HepG2 (cell line): ENCODE measurements at regions not wholly inside any gene's neighbourhood (a gene's known extent, or its start where the extent isn't known, plus 50 kb on each side); places are given as distances from the start of the nearest gene placed in this dataset.

ENCODE experiments used
- ATAC-seq: fragments of 200-7000 bp; cut with Tn5 transposase; 3 replicates; pipeline ENCODE4 v1.9.1; 2020; ENCODE audit warnings: mild to moderate bottlenecking, moderate library complexity
- BruUV-seq: library from RNA; stranded (reverse); fragments of 400-500 nt; replicated peaks from 2 replicates; lab custom pipeline; 2021; lab: Mats Ljungman, UMichigan
- CTCF ChIA-PET: fragments of 300-600 bp; formaldehyde crosslinking; extraction: SDS; loops from one replicate; lab custom pipeline; 2021; ENCODE audit warnings: low total read pairs, inconsistent platforms, low intra/inter-chr PET ratio; lab: Yijun Ruan, JAX
- POLR2A ChIA-PET: fragments of 350-600 bp; sonication (Branson Sonifier 250); formaldehyde crosslinking; loops from one replicate; lab custom pipeline; 2020; ENCODE audit warnings: antibody characterized with exemption, inconsistent platforms; lab: Yijun Ruan, JAX
- DNase-seq: peaks from one replicate; pipeline ENCODE4 v3.0.0-alpha.2; 2015; ENCODE audit warnings: low spot score
- FAIRE-seq: peaks from 3 replicates; lab custom pipeline; 2011; peaks lifted over from hg19 to GRCh38; lab: Jason Lieb, UNC
- H2AFZ ChIP-seq: one replicate; pipeline ENCODE4 v1.6.1; 2011; ENCODE audit warnings: low read length, inconsistent platforms
- H3K27ac ChIP-seq: fragments of 300-600 bp; 3 replicates; pipeline ENCODE4 v1.8.0; 2011; ENCODE audit warnings: mixed run types, mild to moderate bottlenecking, mixed read lengths, low read length, inconsistent platforms; ENCODE audit not compliant: insufficient read depth; ENCODE audit errors: extremely low read length
- H3K27me3 ChIP-seq, 2 experiments: fragments of 200-600 bp in 1 of 2; 2 replicates in 1 of 2; 3 replicates in 1 of 2; pipeline versions ENCODE4 v1.6.0 to v1.8.0; 2011; ENCODE audit warnings: low read length in 2 of 2, mild to moderate bottlenecking in 2 of 2, moderate library complexity in 2 of 2, inconsistent platforms in 1 of 2; ENCODE audit not compliant: insufficient read depth in 2 of 2, control insufficient read depth in 1 of 2
- H3K36me3 ChIP-seq, 2 experiments: fragments of 200-600 bp in 1 of 2; replicated peaks in 1 of 2; 2 replicates in 1 of 2; 3 replicates in 1 of 2; pipeline versions ENCODE4 v1.5.1 to v1.8.0; 2011; ENCODE audit warnings: low read length in 2 of 2, inconsistent platforms in 1 of 2; ENCODE audit not compliant: insufficient read depth in 2 of 2, control insufficient read depth in 1 of 2
- H3K4me1 ChIP-seq: 2 replicates; pipeline ENCODE4 v1.5.1; 2012; ENCODE audit warnings: low read length, inconsistent platforms; ENCODE audit not compliant: insufficient read depth
- H3K4me2 ChIP-seq: 2 replicates; pipeline ENCODE4 v1.6.0; 2011; ENCODE audit warnings: low read depth, low read length, inconsistent platforms
- H3K4me3 ChIP-seq, 3 experiments: fragments of 200-600 bp in 1 of 3; sonication (generic), shearing (Covaris generic) in 1 of 3; replicated peaks in 1 of 3; 2 replicates each; pipeline ENCODE4 v1.5.1; 2011 to 2016; ENCODE audit warnings: low read length in 3 of 3, inconsistent platforms in 2 of 3, low read depth in 2 of 3, mild to moderate bottlenecking in 2 of 3, control low read depth in 1 of 3, mixed read lengths in 1 of 3; ENCODE audit not compliant: insufficient read depth in 1 of 3
- H3K79me2 ChIP-seq: one replicate; pipeline ENCODE4 v1.6.1; 2011; ENCODE audit warnings: low read length, inconsistent platforms; ENCODE audit not compliant: insufficient read depth
- H3K9ac ChIP-seq: 2 replicates; pipeline ENCODE4 v1.6.0; 2011; ENCODE audit warnings: mild to moderate bottlenecking, low read depth, low read length, inconsistent platforms; ENCODE audit not compliant: insufficient read depth
- H3K9me3 ChIP-seq: 2 replicates; pipeline ENCODE4 v1.5.1; 2012; ENCODE audit warnings: mild to moderate bottlenecking, low read length
- H4K20me1 ChIP-seq: 2 replicates; pipeline ENCODE4 v1.6.0; 2011; ENCODE audit warnings: inconsistent platforms, mild to moderate bottlenecking, low read length, moderate library complexity; ENCODE audit not compliant: insufficient read depth
- AKNA ChIP-seq: sonication (generic); formaldehyde crosslinking; IDR thresholded peaks from 2 replicates; pipeline ENCODE4 v1.4.0; 2020; ENCODE audit warnings: missing genetic modification reagents, borderline replicate concordance
- CENPT ChIP-seq: sonication (generic); formaldehyde crosslinking; IDR thresholded peaks from 2 replicates; pipeline ENCODE4 v1.8.0; 2022; ENCODE audit warnings: low read depth, mild to moderate bottlenecking, moderate library complexity, missing genetic modification reagents
- CREB1 ChIP-seq, 2 experiments: fragments of 450-650 bp in 1 of 2; IDR thresholded peaks; 2 replicates each; pipeline ENCODE4 v1.6.1; 2016 to 2017; ENCODE audit warnings: control low read depth in 1 of 2, mild to moderate bottlenecking in 1 of 2, missing compliant biosample characterization in 1 of 2, missing genetic modification characterization in 1 of 2
- ELK4 ChIP-seq: sonication (generic); formaldehyde crosslinking; IDR thresholded peaks from 2 replicates; pipeline ENCODE4 v1.9.0; 2021; ENCODE audit warnings: missing genetic modification reagents, borderline replicate concordance
- ISX ChIP-seq: sonication (generic); formaldehyde crosslinking; conservative IDR thresholded peaks from 2 replicates; pipeline ENCODE4 v1.5.0; 2020; ENCODE audit warnings: missing genetic modification reagents
- JUN ChIP-seq: sonication (generic); formaldehyde crosslinking; IDR thresholded peaks from 2 replicates; pipeline ENCODE4 v1.4.0; 2020; ENCODE audit warnings: mild to moderate bottlenecking, missing genetic modification reagents
- NONO ChIP-seq, 2 experiments: fragments of 450-650 bp in 1 of 2; sonication (generic) in 1 of 2; formaldehyde crosslinking in 1 of 2; IDR thresholded peaks in 1 of 2; conservative IDR thresholded peaks in 1 of 2; 2 replicates each; pipeline versions ENCODE4 v1.6.1 to v1.8.0; 2017 to 2022; ENCODE audit warnings: mild to moderate bottlenecking in 1 of 2, missing genetic modification reagents in 1 of 2, moderate library complexity in 1 of 2
- NPAS2 ChIP-seq: sonication (generic); formaldehyde crosslinking; IDR thresholded peaks from 2 replicates; pipeline ENCODE4 v1.8.0; 2022; ENCODE audit warnings: mild to moderate bottlenecking, missing genetic modification reagents, borderline replicate concordance
- SIX4 ChIP-seq: sonication (generic); formaldehyde crosslinking; IDR thresholded peaks from 2 replicates; pipeline ENCODE4 v1.4.0; 2020; ENCODE audit warnings: missing genetic modification reagents
- SMAD1 ChIP-seq: sonication (generic); formaldehyde crosslinking; IDR thresholded peaks from 2 replicates; pipeline ENCODE4 v1.4.0; 2020; ENCODE audit warnings: missing genetic modification reagents, low read depth, mild to moderate bottlenecking, borderline replicate concordance
- SMARCC2 ChIP-seq: fragments of 450-650 bp; IDR thresholded peaks from 2 replicates; pipeline ENCODE4 v1.6.1; 2017; ENCODE audit warnings: antibody characterized with exemption, mild to moderate bottlenecking
- ZBTB1 ChIP-seq: sonication (generic); formaldehyde crosslinking; IDR thresholded peaks from 2 replicates; pipeline ENCODE4 v1.4.0; 2020; ENCODE audit warnings: missing genetic modification reagents, borderline replicate concordance
- ZNF354B ChIP-seq: sonication (generic); formaldehyde crosslinking; IDR thresholded peaks from 2 replicates; pipeline ENCODE4 v1.8.0; 2022; ENCODE audit warnings: mild to moderate bottlenecking, missing genetic modification reagents
- ZNF44 ChIP-seq: sonication (generic); formaldehyde crosslinking; IDR thresholded peaks from 2 replicates; pipeline ENCODE4 v1.5.1; 2020; ENCODE audit warnings: mild to moderate bottlenecking, missing genetic modification reagents
- ZNF547 ChIP-seq: sonication (generic); formaldehyde crosslinking; IDR thresholded peaks from 2 replicates; pipeline ENCODE4 v1.5.1; 2020; ENCODE audit warnings: mild to moderate bottlenecking, missing genetic modification reagents
- WGBS: methylation state at CpG from one replicate; pipeline ENCODE4 v1.1.6; 2017; ENCODE audit warnings: low lambda C conversion rate; 5-methylcytosine and 5-hydroxymethylcytosine counted together
- in situ Hi-C: cut with HindIII; loops from 2 replicates; pipeline ENCODE4 v1.10.0; 2017; ENCODE audit warnings: low pct_unique_long_range_greater_than_20kb; ENCODE audit not compliant: extremely low pct_ligation_motif_present
- intact Hi-C: fragments of 100-400 bp; cut with micrococcal nuclease; formaldehyde crosslinking; loops from one replicate; pipeline ENCODE4 v1.10.0; 2022; ENCODE audit not compliant: unreplicated experiment

GRCh38 chr4:29013341-29013740 lies 1706.8 kb upstream of the PCDH7 start:
- H2AFZ ChIP-seq: no peak overlapping the region
- no peak overlapping the region for H3K27ac ChIP-seq
- no peaks in the 10 kb centered on the region for H3K27me3 ChIP-seq
- no peaks in the 10 kb centered on the region for H4K20me1 ChIP-seq
- FAIRE-seq (no peak), DNase-seq (no peak), ATAC-seq (no peak)
- no peak overlapping the region for H3K4me3 ChIP-seq
- no peaks in the 10 kb centered on the region for H3K36me3 ChIP-seq
- WGBS: 2% methylated on average over 2 of the region's 2 CpGs
- no TSS peak for BruUV-seq
- in situ Hi-C loops (no loop called here), intact Hi-C loops (no loop called here)
- H3K9me3 ChIP-seq: peaks cover 85% of the 10 kb centered on the region
- H3K79me2 ChIP-seq: no peaks in the 10 kb centered on the region
- H3K9ac ChIP-seq: no peak overlapping the region
- ChIA-PET POLR2A (no interaction called here), CTCF (no interaction called here)
- no peak overlapping the region for H3K4me2 ChIP-seq
- H3K4me1 ChIP-seq: no peaks in the 10 kb centered on the region
- no peak for TF ChIP-seq ZNF547 (CRISPR knock-in tag)
- TF ChIP-seq ZNF44: no peak
- TF ChIP-seq JUN (CRISPR knock-in tag): no peak
- no peak for TF ChIP-seq SIX4 (CRISPR knock-in tag)
- no peak for TF ChIP-seq NPAS2
- TF ChIP-seq ISX: no peak
- no peak for TF ChIP-seq SMAD1 (CRISPR knock-in tag)
- no peak for TF ChIP-seq ELK4 (CRISPR knock-in tag)
- no peak for TF ChIP-seq CENPT (CRISPR knock-in tag)
- TF ChIP-seq NONO (IDR thresholded peaks at IDR 0.05): no peak
- no peak for TF ChIP-seq NONO (CRISPR knock-in tag; conservative IDR thresholded peaks at IDR 0.05)
- no peak for TF ChIP-seq ZNF354B (CRISPR knock-in tag)
- no peak for TF ChIP-seq CREB1 (IDR thresholded peaks at IDR 0.05)
- TF ChIP-seq CREB1 (CRISPR knock-in tag; IDR thresholded peaks at IDR 0.05): no peak
- TF ChIP-seq ZBTB1 (CRISPR knock-in tag): no peak
- TF ChIP-seq SMARCC2: no peak
- TF ChIP-seq AKNA: no peak
